Bone marrow (tissue), 2 donors: ENCODE measurements at regions not wholly inside any gene's neighbourhood (a gene's known extent, or its start where the extent isn't known, plus 50 kb on each side); places are given as distances from the start of the nearest gene placed in this dataset.
"Not testable (repeated sequence)": the region's sequence is repeated elsewhere in the genome, so short reads cannot be mapped to it uniquely, and the experiment has no call there.

Experiments
- DNase-seq, 2 donors: peaks; one replicate each; lab custom pipeline; 2025; lab: John Stamatoyannopoulos, UW

- no peak for DNase-seq
These were observed 354.0 kb downstream of the FOXL1 start for GRCh38 chr16:86932130-86932982.

- DNase-seq, result no peak
These were observed 356.4 kb downstream of the FOXL1 start for GRCh38 chr16:86934581-86935375.

GRCh38 chr16:86939609-86940008 is 361.3 kb downstream of the FOXL1 start:
- DNase-seq, result no peak

- no peak for DNase-seq
These were observed 363.4 kb downstream of the FOXL1 start for GRCh38 chr16:86941731-86942130.

GRCh38 chr16:86942151-86943051 is 364.1 kb downstream of the FOXL1 start:
- DNase-seq, result no peak

- DNase-seq, result no peak
These were observed 367.0 kb downstream of the FOXL1 start for GRCh38 chr16:86945166-86945900.

GRCh38 chr16:86946396-86946795 is 368.0 kb downstream of the FOXL1 start:
- DNase-seq, result no peak

GRCh38 chr16:86946981-86947380 is 368.6 kb downstream of the FOXL1 start:
- no peak for DNase-seq

- DNase-seq, result no peak
These were observed 369.1 kb downstream of the C16orf95 start for GRCh38 chr16:86948046-86948445.

GRCh38 chr16:86949116-86949515 is 368.1 kb downstream of the C16orf95 start:
- DNase-seq, result no peak

- DNase-seq, result no peak
These were observed 367.6 kb downstream of the C16orf95 start for GRCh38 chr16:86949630-86950029.

- no peak for DNase-seq
These were observed 366.0 kb downstream of the C16orf95 start for GRCh38 chr16:86951041-86951822.

GRCh38 chr16:86951831-86952598 is 365.2 kb downstream of the C16orf95 start:
- DNase-seq, result no peak

- no peak for DNase-seq
These were observed 364.4 kb downstream of the C16orf95 start for GRCh38 chr16:86952769-86953168.

- DNase-seq, result no peak
These were observed 363.4 kb downstream of the C16orf95 start for GRCh38 chr16:86953631-86954391.

GRCh38 chr16:86955136-86955855 is 361.9 kb downstream of the C16orf95 start:
- DNase-seq, result no peak

GRCh38 chr16:86956437-86956836 is 360.8 kb downstream of the C16orf95 start:
- no peak for DNase-seq

- not testable (repeated sequence) for DNase-seq
These were observed 359.5 kb downstream of the C16orf95 start for GRCh38 chr16:86957662-86958198.
